CD14-positive monocyte (primary cell): ENCODE measurements at regions not wholly inside any gene's neighbourhood (a gene's known extent, or its start where the extent isn't known, plus 50 kb on each side); places are given as distances from the start of the nearest gene placed in this dataset.
A peak's percentile ranks its signal among the peaks of the same experiment; 100 is the strongest.

Source experiments
- DNase-seq, 3 donors: peaks; one replicate each; pipeline ENCODE4 v3.0.0-alpha.2; 2011 to 2022
- H2AFZ ChIP-seq: 2 replicates; pipeline ENCODE4 v1.6.0; 2012; ENCODE audit warnings: mild to moderate bottlenecking, low read depth, low read length, inconsistent platforms; ENCODE audit not compliant: insufficient read depth, poor library complexity, severe bottlenecking
- H3K27ac ChIP-seq, 2 donors: 1 replicate in 1 of 2; 2 replicates in 1 of 2; pipeline ENCODE4 v1.5.1; 2012 to 2013; ENCODE audit warnings: low read length in 2 of 2, control low read depth in 1 of 2, inconsistent platforms in 1 of 2, low read depth in 1 of 2, mild to moderate bottlenecking in 1 of 2
- H3K27me3 ChIP-seq, 2 donors: one replicate each; pipeline versions ENCODE4 v1.6.0 to v1.6.1; 2011 to 2013; ENCODE audit warnings: low read length in 2 of 2; ENCODE audit not compliant: control insufficient read depth in 2 of 2, insufficient read depth in 2 of 2
- H3K36me3 ChIP-seq, 2 donors: replicated peaks in 1 of 2; 1 replicate in 1 of 2; 2 replicates in 1 of 2; pipeline versions ENCODE4 v1.5.1 to v1.6.1; 2012 to 2013; ENCODE audit warnings: low read length in 2 of 2, control low read depth in 1 of 2, inconsistent platforms in 1 of 2, mild to moderate bottlenecking in 1 of 2; ENCODE audit not compliant: insufficient read depth in 2 of 2, control insufficient read depth in 1 of 2
- H3K4me1 ChIP-seq, 2 donors: 1 replicate in 1 of 2; 2 replicates in 1 of 2; pipeline versions ENCODE4 v1.5.1 to v1.6.1; 2012 to 2013; ENCODE audit warnings: low read length in 2 of 2, control low read depth in 1 of 2, inconsistent platforms in 1 of 2, mild to moderate bottlenecking in 1 of 2, moderate library complexity in 1 of 2; ENCODE audit not compliant: insufficient read depth in 2 of 2, control insufficient read depth in 1 of 2
- H3K4me2 ChIP-seq: replicated peaks from 2 replicates; pipeline ENCODE3; 2012; ENCODE audit warnings: low read length, moderate library complexity, mild to moderate bottlenecking; ENCODE audit not compliant: poor library complexity, severe bottlenecking; ENCODE audit errors: extremely low read depth
- H3K4me3 ChIP-seq, 3 experiments: fragments of 200-600 bp in 1 of 3; sonication (generic) in 1 of 3; replicated peaks in 1 of 3; 1 replicate in 2 of 3; 2 replicates in 1 of 3; pipeline ENCODE4 v1.5.1; 2011 to 2013; ENCODE audit warnings: low read length in 3 of 3, mild to moderate bottlenecking in 3 of 3, control low read depth in 2 of 3, low read depth in 2 of 3, inconsistent platforms in 1 of 3, moderate library complexity in 1 of 3
- H3K79me2 ChIP-seq: 2 replicates; pipeline ENCODE4 v1.6.0; 2012; ENCODE audit warnings: mild to moderate bottlenecking, control low read depth, inconsistent platforms, low read length, moderate library complexity; ENCODE audit not compliant: insufficient read depth
- H3K9ac ChIP-seq: 2 replicates; pipeline ENCODE4 v1.6.0; 2017; ENCODE audit warnings: low read length, mild to moderate bottlenecking; ENCODE audit not compliant: insufficient read depth, poor library complexity, severe bottlenecking
- H3K9me3 ChIP-seq, 2 donors: replicated peaks in 1 of 2; 1 replicate in 1 of 2; 2 replicates in 1 of 2; pipeline versions ENCODE4 v1.5.1 to v1.6.1; 2012 to 2013; ENCODE audit warnings: low read length in 2 of 2, control low read depth in 1 of 2; ENCODE audit not compliant: control insufficient read depth in 1 of 2, insufficient read depth in 1 of 2
- H4K20me1 ChIP-seq: 2 replicates; pipeline ENCODE4 v1.6.0; 2012; ENCODE audit warnings: mild to moderate bottlenecking, low read length, control low read depth, moderate library complexity; ENCODE audit not compliant: insufficient read depth
- H3K27ac Mint-ChIP-seq, 7 donors: one replicate each; pipeline ENCODE4 v1.8.0; 2020; ENCODE audit warnings: mild to moderate bottlenecking in 7 of 7, mixed read lengths in 7 of 7, moderate library complexity in 6 of 7, inconsistent platforms in 2 of 7
- H3K27me3 Mint-ChIP-seq, 3 donors: one replicate each; pipeline ENCODE4 v1.8.0; 2021 to 2022; ENCODE audit warnings: low read depth in 3 of 3, mild to moderate bottlenecking in 3 of 3, mixed read lengths in 3 of 3, moderate library complexity in 3 of 3, inconsistent platforms in 1 of 3
- H3K36me3 Mint-ChIP-seq, 2 donors: one replicate each; pipeline ENCODE4 v1.8.0; 2020; ENCODE audit warnings: mixed read lengths in 2 of 2, inconsistent platforms in 1 of 2, mild to moderate bottlenecking in 1 of 2
- H3K4me1 Mint-ChIP-seq: one replicate; pipeline ENCODE4 v1.8.0; 2020; ENCODE audit warnings: mild to moderate bottlenecking, mixed read lengths
- H3K4me3 Mint-ChIP-seq, 2 donors: one replicate each; pipeline ENCODE4 v1.8.0; 2020; ENCODE audit warnings: mild to moderate bottlenecking in 2 of 2, mixed read lengths in 2 of 2, moderate library complexity in 1 of 2
- H3K9me3 Mint-ChIP-seq, 7 donors: one replicate each; pipeline ENCODE4 v1.8.0; 2020 to 2022; ENCODE audit warnings: mixed read lengths in 7 of 7, mild to moderate bottlenecking in 6 of 7, moderate library complexity in 6 of 7, inconsistent platforms in 2 of 7
- CTCF ChIP-seq: fragments of 200-600 bp; IDR thresholded peaks from one replicate; pipeline ENCODE4 v1.8.0; 2022; ENCODE audit warnings: antibody characterized with exemption, mild to moderate bottlenecking
- WGBS: methylation state at CpG from one replicate; pipeline ENCODE4 v1.1.5; 2013; ENCODE audit warnings: missing lambda C conversion rate; ENCODE audit not compliant: insufficient coverage; 5-methylcytosine and 5-hydroxymethylcytosine counted together
- intact Hi-C, 2 donors: fragments of 100-400 bp; cut with micrococcal nuclease; formaldehyde crosslinking; loops; one replicate each; pipeline versions ENCODE4 v1.15.0 to v1.15.1; 2023

- Histone ChIP-seq H3K4me3 (no peak overlapping the region), H4K20me1 (no peaks in the 10 kb centered on the region), H3K79me2 (peaks cover 23% of the 10 kb centered on the region), H3K4me1 (peaks cover 98 to 100% of the 10 kb centered on the region in 2 donors), H3K9me3 (no peaks in the 10 kb centered on the region), H3K4me2 (no peak overlapping the region), H3K27ac (peak overlapping the region; percentile 96 to 99), H3K27me3 (no peaks in the 10 kb centered on the region), H3K9ac (no peak overlapping the region), H3K36me3 (no peaks in the 10 kb centered on the region), H2AFZ (no peak overlapping the region)
- Mint-ChIP-seq H3K36me3 (peaks cover 0 to 8% of the 10 kb centered on the region in 2 donors), H3K27me3 (no peaks in the 10 kb centered on the region), H3K4me1 (peaks cover 98% of the 10 kb centered on the region), H3K9me3 (peaks cover 0 to 1% (median 0%) of the 10 kb centered on the region in 7 donors), H3K27ac (peak overlapping the region; percentile 99 to 100 (median 100)), H3K4me3 (no peak overlapping the region)
- no peak for TF ChIP-seq CTCF
- intact Hi-C loops, result loop anchor here in 1 of 2 donors (5.0 kb wide), 1 partner anchor 173 kb away; no protein-coding TSS in a partner anchor
- 98% methylated on average over 9 of the region's 11 CpGs for WGBS
- no peak for DNase-seq
These were observed 57.5 kb upstream of the KLF13 start for GRCh38 chr15:31268911-31269784.

- TF ChIP-seq CTCF, result no peak
- intact Hi-C loops, result loop anchor here in 1 of 2 donors (5.0 kb wide), 1 partner anchor 172 kb away; no protein-coding TSS in a partner anchor
- Mint-ChIP-seq H3K4me3 (no peak overlapping the region), H3K4me1 (peaks cover 97% of the 10 kb centered on the region), H3K9me3 (peaks cover 0 to 1% (median 0%) of the 10 kb centered on the region in 7 donors), H3K27ac (peak overlapping the region; percentile 41 to 88 (median 62)), H3K36me3 (peaks cover 0 to 8% of the 10 kb centered on the region in 2 donors), H3K27me3 (no peaks in the 10 kb centered on the region)
- Histone ChIP-seq H3K4me2 (no peak overlapping the region), H3K9ac (no peak overlapping the region), H2AFZ (no peak overlapping the region), H3K9me3 (no peaks in the 10 kb centered on the region), H3K4me3 (peak overlapping the region in 1 of 3 experiments; percentile 1), H3K79me2 (peaks cover 20% of the 10 kb centered on the region), H3K27me3 (no peaks in the 10 kb centered on the region), H3K36me3 (no peaks in the 10 kb centered on the region), H4K20me1 (no peaks in the 10 kb centered on the region), H3K27ac (peak overlapping the region in 1 of 2 donors; percentile 96), H3K4me1 (peaks cover 96 to 100% of the 10 kb centered on the region in 2 donors)
- no peak for DNase-seq
- 95% methylated on average over 4 of the region's 5 CpGs for WGBS
These were observed 56.6 kb upstream of the KLF13 start for GRCh38 chr15:31269816-31270575.
